ENCODE measurements at regions not wholly inside any gene's neighbourhood (a gene's known extent, or its start where the extent isn't known, plus 50 kb on each side); places are given as distances from the start of the nearest gene placed in this dataset.

GRCh38 chr2:117587310-117587709 lies 227.2 kb upstream of the DDX18 start:
- TF ChIP-seq POLR2AphosphoS5 (IDR thresholded peaks at IDR 0.05; ENCODE audit: low read depth, low read length) (no peak), POLR2A (IDR thresholded peaks at IDR 0.05; ENCODE audit: low read depth, low read length) (no peak), TAF1 (IDR thresholded peaks at IDR 0.05; ENCODE audit: borderline replicate concordance, low read depth, low read length) (no peak)
